ENCODE measurements at regions not wholly inside any gene's neighbourhood (a gene's known extent, or its start where the extent isn't known, plus 50 kb on each side); places are given as distances from the start of the nearest gene placed in this dataset.

DNA sequence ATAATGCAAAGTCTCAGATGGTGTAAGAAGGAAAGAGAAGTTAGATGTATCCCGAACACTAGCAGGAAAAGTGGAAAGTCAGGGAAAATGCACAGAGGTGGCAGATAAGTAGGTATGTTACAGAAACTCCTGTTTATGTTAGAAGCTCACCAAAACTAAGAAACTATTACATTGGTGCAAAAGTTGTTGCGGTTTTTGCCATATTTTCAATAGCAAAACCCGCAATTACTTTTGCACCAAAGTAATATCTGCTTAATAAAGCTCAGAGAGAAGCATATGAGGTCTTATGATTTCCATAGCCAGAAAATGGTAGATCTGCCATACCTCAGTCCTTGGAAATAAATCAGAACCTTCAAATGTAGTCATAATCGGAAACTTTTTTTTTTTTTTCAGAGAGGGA is 1035.6 kb downstream of the PCDH7 start:
- TF ChIP-seq EZH2 (IDR thresholded peaks at IDR 0.05; ENCODE audit: low read length, missing control alignments), result no peak
- TF ChIP-seq, protein P1, sequence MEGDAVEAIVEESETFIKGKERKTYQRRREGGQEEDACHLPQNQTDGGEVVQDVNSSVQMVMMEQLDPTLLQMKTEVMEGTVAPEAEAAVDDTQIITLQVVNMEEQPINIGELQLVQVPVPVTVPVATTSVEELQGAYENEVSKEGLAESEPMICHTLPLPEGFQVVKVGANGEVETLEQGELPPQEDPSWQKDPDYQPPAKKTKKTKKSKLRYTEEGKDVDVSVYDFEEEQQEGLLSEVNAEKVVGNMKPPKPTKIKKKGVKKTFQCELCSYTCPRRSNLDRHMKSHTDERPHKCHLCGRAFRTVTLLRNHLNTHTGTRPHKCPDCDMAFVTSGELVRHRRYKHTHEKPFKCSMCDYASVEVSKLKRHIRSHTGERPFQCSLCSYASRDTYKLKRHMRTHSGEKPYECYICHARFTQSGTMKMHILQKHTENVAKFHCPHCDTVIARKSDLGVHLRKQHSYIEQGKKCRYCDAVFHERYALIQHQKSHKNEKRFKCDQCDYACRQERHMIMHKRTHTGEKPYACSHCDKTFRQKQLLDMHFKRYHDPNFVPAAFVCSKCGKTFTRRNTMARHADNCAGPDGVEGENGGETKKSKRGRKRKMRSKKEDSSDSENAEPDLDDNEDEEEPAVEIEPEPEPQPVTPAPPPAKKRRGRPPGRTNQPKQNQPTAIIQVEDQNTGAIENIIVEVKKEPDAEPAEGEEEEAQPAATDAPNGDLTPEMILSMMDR (conservative IDR thresholded peaks at IDR 0.05 in 1 of 2, IDR thresholded peaks at IDR 0.05 in 1 of 2; ENCODE audit: low read depth in 1 of 2, low read length in 2 of 2), result no peak

Measured in fibroblast of lung (primary cell).